ENCODE measurements at regions not wholly inside any gene's neighbourhood (a gene's known extent, or its start where the extent isn't known, plus 50 kb on each side); places are given as distances from the start of the nearest gene placed in this dataset.
"Not testable (repeated sequence)": the region's sequence is repeated elsewhere in the genome, so short reads cannot be mapped to it uniquely, and the experiment has no call there.

- ATAC-seq; DNase-seq; intact Hi-C loops (cut with DNase I): not testable (repeated sequence)
Observed at GRCh38 chr13:111757094-111757493, 309.9 kb upstream of the SOX1 start.

DNA sequence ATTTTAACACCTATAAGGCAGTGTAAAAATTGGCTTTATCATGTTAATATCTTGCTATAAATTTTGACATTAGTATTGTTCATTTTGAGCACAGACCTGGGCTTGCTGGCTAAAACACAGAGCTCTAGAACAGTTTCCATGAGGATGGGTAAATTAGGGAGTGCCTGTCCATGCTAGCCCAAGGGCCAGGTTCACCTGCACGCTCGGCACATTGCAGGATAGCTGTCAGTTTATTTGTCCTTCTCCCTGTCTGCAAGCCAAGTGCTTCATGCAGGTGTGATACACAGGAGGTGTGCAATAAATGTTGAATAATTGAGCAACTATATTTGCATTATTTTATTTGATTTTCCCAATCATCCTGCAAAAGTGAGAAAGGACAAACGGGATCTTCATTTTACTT lies 309.3 kb upstream of the SOX1 start:
- intact Hi-C loops (cut with DNase I); ATAC-seq: not testable (repeated sequence)

GRCh38 chr13:111763001-111763872 lies 303.7 kb upstream of the SOX1 start:
- ATAC-seq; DNase-seq; intact Hi-C loops (cut with DNase I): not testable (repeated sequence)

More for the DNA sequence above, 309.3 kb upstream of the SOX1 start:
- DNase-seq: not testable (repeated sequence)

- ATAC-seq; DNase-seq; intact Hi-C loops (cut with DNase I): not testable (repeated sequence)
Observed at GRCh38 chr13:111764550-111764949, 302.4 kb upstream of the SOX1 start.

GRCh38 chr13:111764996-111765395 lies 302.0 kb upstream of the SOX1 start:
- intact Hi-C loops (cut with DNase I); DNase-seq: not testable (repeated sequence)
- peak in 1 of 2 donors; percentile 50 for ATAC-seq

- ATAC-seq; DNase-seq; intact Hi-C loops (cut with DNase I): not testable (repeated sequence)
Observed at GRCh38 chr13:111775718-111776117, 291.2 kb upstream of the SOX1 start.

DNA sequence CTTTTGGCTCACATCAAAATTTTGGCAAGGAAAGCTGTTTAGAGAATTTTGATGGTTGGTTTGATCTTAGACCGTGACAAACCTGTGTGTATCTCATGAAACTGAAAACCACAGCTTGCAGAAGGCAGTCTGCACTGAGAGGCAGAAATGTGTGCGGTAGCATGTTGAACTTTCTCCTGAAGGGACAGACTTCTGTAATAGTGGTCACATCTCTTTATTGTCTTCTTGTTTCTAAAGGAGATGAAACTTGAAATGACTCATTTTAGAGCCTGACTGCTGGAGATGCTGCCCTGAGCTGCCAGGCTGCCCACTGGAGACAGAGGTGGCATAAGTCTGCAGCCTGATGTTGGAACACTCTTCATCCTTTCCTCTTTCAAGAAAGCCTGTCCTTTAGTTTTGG lies 289.6 kb upstream of the SOX1 start:
- intact Hi-C loops (cut with DNase I); DNase-seq; ATAC-seq: not testable (repeated sequence)

DNA sequence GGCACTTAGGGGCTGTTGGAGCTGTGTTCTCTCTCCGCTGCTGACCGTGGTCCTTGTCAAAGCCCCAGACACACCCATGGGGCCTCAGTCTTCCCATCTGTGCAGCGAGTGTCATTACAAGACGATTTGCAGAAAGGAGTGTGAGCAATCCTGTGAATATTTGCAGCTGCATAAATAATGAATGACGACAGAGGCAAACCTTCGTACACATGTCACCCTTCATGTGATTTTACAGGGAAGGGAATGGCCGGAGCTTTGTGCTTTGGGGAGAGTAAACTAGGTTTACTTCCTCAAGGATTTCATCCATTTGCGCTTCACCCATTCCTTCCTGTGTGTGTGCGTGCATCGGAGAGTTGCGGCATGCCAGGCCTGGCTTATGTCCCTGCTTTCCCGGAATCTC lies 285.6 kb upstream of the SOX1 start:
- intact Hi-C loops (cut with DNase I); DNase-seq; ATAC-seq: not testable (repeated sequence)

DNA sequence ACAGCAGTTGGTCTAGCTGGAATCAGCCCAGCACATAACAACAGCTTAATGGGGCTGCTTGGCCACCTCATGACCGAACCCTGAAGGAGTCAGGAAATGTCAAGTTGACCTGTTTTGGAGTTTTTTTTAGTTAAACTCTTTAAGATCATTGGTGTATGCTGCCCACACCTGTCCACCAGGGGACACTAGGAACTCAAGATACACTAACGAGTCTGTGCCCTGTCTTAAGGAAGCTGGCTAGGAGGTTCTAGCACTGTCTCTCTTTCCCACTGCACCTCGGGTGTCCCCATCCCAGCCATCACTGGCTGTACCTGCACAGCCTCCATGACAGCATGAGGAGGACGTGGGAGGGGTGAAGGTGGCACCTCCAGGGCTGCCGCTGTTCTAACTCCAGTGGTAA lies 279.6 kb upstream of the SOX1 start:
- DNase-seq; intact Hi-C loops (cut with DNase I); ATAC-seq: not testable (repeated sequence)

GRCh38 chr13:111789011-111789410 lies 277.9 kb upstream of the SOX1 start:
- ATAC-seq: no peak
- intact Hi-C loops (cut with DNase I): no loop called here
- DNase-seq: no peak

DNA sequence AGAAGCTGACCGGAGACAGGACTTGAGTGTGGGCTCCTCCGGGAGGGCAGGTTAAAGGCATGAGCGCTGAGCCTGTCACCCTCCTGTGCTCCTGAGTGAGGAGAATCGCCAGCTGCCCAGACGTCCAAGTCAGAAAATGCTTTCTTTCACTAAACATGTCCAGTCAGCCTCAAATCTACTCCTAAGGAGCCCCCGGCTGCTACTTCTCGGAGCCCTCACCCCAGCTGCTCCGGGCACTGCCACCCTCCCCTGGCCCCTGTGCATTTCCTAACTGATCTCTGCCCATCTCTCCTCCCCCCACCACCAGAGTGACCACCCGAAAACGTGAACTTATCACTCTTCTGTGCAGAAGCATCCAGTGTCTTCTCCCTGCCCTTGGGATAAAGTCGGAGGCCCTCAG lies 277.5 kb upstream of the SOX1 start:
- no peak for DNase-seq
- intact Hi-C loops (cut with DNase I): no loop called here
- ATAC-seq: no peak

DNA sequence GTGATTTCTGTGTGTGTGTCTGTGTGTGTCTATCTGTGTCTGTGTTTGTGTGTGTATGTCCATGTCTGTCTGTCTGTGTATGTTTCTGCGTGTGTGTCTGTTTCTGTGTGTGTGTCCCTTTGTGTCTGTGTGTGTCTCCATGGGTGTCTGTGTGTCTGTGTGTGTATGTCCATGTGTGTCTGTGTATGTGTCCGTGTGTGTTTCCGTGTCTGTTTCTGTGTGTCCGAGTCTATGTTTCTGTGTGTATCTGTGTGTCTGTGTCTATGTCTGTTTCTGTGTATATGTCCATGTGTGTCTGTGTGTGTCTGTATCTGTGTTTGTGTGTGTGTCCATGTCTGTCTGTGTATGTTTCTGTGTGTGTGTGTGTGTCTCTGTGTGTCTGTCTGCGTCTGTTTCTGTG lies 276.3 kb upstream of the SOX1 start:
- ATAC-seq (no peak), DNase-seq (no peak)
- intact Hi-C loops (cut with DNase I): no loop called here

DNA sequence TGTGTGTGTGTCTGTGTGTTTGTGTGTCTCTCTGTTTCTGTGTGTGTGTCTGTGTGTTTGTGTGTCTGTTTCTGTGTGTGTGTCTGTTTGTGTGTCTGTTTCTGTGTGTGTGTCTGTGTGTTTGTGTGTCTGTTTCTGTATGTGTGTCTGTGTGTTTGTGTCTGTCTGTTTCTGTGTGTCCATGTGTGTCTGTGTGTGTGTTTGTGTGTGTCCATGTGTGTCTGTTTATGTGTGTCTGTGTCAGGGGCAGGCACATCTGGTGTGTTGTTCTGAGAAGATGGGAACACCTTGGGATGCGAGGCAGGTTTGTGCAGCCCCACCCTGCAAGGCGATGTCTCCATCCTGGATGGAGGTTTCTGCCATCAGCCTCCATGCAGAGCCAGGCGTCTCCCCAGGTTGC lies 275.8 kb upstream of the SOX1 start:
- ATAC-seq (no peak), DNase-seq (no peak)
- intact Hi-C loops (cut with DNase I): no loop called here

- no peak for DNase-seq
- intact Hi-C loops (cut with DNase I): no loop called here
Observed at GRCh38 chr13:111792956-111793355, 274.0 kb upstream of the SOX1 start.

More at GRCh38 chr13:111792956-111793355, 274.0 kb upstream of the SOX1 start:
- no peak for ATAC-seq
